ENCODE measurements at regions not wholly inside any gene's neighbourhood (a gene's known extent, or its start where the extent isn't known, plus 50 kb on each side); places are given as distances from the start of the nearest gene placed in this dataset.
"Not testable (repeated sequence)": the region's sequence is repeated elsewhere in the genome, so short reads cannot be mapped to it uniquely, and the experiment has no call there.

DNA sequence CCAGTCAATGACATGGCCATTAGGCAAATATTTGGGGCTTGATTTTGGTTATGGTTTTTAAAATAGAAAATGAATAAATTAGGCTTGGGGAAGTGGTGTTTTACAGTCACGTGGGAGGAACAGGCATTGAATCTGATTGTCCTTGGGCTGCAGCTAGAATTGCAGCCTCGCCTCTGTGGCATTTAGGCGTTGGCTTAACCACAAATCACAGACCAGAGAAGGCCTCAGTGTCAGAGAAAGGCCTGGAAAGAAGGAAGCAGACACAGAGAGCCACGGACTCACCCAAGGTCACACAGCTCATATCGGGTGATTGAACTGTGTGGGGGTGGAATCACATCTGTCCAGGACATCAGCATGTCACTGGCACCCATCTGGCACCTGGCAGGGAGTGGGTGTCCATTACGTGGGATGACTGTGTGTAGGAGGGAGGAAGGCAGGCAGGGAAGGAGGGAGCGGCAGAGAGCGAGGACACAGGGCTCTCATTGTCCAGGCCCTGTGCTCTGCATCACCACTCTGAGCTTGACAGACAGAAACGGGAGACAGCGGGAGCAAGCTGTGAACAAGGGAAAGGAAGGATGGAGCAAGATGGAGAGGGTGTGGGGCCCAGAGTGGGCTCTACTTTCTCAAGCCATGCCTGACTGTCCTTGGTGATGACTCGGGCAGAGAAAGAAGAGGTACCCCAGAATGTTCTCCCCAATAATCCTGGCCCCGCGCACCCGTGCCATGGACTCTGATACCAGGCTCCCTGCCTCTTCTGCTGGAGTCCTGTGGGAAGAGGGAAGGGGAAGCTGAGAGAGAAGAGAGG lies 186.4 kb downstream of the FAM43A start:
- no peak for DNase-seq (ENCODE audit: low read depth)
- in situ Hi-C loops (cut with HindIII; ENCODE audit: low pct_unique_long_range_greater_than_20kb, low sequenced_read_pairs), result no loop called here

- DNase-seq (ENCODE audit: low read depth), result no peak
- in situ Hi-C loops (cut with HindIII; ENCODE audit: low pct_unique_long_range_greater_than_20kb, low sequenced_read_pairs), result no loop called here
These were observed 186.9 kb downstream of the FAM43A start for GRCh38 chr3:194872669-194872977.

DNA sequence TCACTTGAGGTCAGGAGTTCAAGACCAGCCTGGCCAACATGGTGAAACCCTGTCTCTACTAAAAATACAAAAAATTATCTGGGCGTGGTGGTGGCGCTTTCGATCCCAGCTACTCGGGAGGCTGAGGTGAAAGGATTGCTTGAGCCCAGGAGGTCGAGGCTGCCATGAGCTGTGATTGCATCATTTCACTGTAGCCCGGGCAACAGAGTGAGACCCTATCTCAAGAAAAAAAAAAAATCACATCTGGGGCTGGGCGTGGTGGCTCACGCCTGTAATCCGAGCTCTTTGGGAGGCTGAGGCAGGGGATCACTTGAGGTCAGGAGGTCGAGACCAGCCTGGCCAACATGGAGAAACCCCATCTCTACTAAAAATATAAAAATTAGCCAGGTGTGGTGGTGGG lies 187.8 kb downstream of the FAM43A start:
- in situ Hi-C loops (cut with HindIII; ENCODE audit: low pct_unique_long_range_greater_than_20kb, low sequenced_read_pairs); DNase-seq (ENCODE audit: low read depth): not testable (repeated sequence)

- in situ Hi-C loops (cut with HindIII; ENCODE audit: low pct_unique_long_range_greater_than_20kb, low sequenced_read_pairs), result no loop called here
- no peak for DNase-seq (ENCODE audit: low read depth)
These were observed 188.5 kb downstream of the FAM43A start for GRCh38 chr3:194874206-194874605.

- no peak for DNase-seq (ENCODE audit: low read depth)
- in situ Hi-C loops (cut with HindIII; ENCODE audit: low pct_unique_long_range_greater_than_20kb, low sequenced_read_pairs), result no loop called here
These were observed 189.1 kb downstream of the FAM43A start for GRCh38 chr3:194874783-194875182.

DNA sequence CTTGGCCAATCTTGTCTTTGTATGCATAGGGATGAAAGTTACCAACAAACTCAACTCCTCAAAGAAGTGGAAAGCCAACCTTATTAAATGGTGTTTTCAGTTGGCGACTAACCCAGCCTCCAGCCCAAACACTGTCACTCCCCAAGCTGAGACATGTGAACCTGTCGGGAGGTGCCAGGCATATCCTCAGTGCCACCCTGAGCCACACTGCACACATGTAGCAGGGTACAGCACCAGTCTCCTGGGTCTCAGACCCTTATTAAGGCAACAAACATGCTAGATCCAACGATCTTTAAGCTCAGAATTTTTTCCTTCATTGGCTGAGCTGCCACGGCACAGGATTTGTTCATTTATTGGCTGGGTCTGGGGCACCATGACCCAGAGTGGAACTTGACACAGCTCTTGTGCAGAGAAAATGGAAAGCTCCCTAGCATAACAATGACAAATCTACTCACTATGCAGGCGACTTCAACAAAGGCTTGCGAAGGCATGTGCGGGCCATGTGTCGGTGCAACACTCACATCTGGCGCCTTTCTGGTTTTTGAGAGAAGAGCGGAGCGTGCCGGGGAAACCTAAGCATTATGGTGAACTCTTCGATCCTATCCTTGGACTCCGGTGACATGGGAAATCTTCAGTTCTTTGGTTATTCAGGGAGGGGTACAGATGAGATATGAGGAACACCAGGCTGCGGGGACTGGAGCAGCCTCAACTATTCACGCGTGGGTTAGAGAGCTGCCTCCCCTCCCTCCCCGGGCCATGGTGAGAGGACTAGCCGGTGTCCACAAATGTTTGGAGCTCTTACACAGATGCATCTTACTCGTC lies 190.1 kb downstream of the FAM43A start:
- DNase-seq (ENCODE audit: low read depth), result no peak
- in situ Hi-C loops (cut with HindIII; ENCODE audit: low pct_unique_long_range_greater_than_20kb, low sequenced_read_pairs), result no loop called here

GRCh38 chr3:194876403-194877095 lies 190.9 kb downstream of the FAM43A start:
- in situ Hi-C loops (cut with HindIII; ENCODE audit: low pct_unique_long_range_greater_than_20kb, low sequenced_read_pairs), result no loop called here
- DNase-seq (ENCODE audit: low read depth), result no peak

- in situ Hi-C loops (cut with HindIII; ENCODE audit: low pct_unique_long_range_greater_than_20kb, low sequenced_read_pairs), result no loop called here
These were observed 191.8 kb downstream of the FAM43A start for GRCh38 chr3:194877291-194878119.

DNA sequence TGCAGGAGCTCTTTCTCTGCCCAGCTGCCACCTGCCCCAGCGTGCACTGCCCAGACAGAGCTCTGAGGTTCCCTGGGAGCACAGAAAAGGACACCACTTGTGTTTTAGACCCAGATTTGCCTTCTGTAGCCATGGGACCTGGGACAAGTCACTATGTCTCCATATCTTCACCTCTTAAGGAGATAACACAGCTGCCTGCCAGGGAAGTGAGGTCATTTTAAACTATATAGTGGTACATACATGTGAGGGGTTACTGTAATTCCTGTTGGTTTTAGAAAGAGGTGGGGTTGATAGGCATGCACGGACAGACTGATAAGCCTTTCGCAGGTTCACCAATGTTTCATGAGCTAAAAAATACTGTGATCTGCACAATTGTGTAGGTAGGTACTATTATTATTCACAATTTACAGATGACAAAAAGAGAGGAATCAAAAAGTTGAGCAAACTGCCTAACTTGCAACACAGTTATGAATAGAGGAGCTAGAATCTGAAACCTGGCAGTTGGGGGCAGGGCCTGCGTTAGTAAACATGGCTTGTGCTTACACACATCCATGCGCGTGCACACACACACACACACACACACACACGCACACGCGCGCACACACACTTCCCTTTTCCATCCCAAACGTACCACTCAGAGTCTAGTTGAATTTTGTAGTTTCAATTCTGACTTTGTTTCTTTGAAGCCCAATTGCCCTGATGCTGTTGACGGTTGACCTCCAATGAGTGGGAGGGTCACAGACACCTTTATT lies 193.6 kb downstream of the FAM43A start:
- in situ Hi-C loops (cut with HindIII; ENCODE audit: low pct_unique_long_range_greater_than_20kb, low sequenced_read_pairs), result no loop called here
- no peak for DNase-seq (ENCODE audit: low read depth)

More at GRCh38 chr3:194877291-194878119, 191.8 kb downstream of the FAM43A start:
- no peak for DNase-seq (ENCODE audit: low read depth)

GRCh38 chr3:194879991-194880939 lies 194.6 kb downstream of the FAM43A start:
- no peak for DNase-seq (ENCODE audit: low read depth)
- in situ Hi-C loops (cut with HindIII; ENCODE audit: low pct_unique_long_range_greater_than_20kb, low sequenced_read_pairs), result no loop called here

GRCh38 chr3:194880940-194881925 lies 195.6 kb downstream of the FAM43A start:
- no peak for DNase-seq (ENCODE audit: low read depth)
- in situ Hi-C loops (cut with HindIII; ENCODE audit: low pct_unique_long_range_greater_than_20kb, low sequenced_read_pairs), result no loop called here

- in situ Hi-C loops (cut with HindIII; ENCODE audit: low pct_unique_long_range_greater_than_20kb, low sequenced_read_pairs), result no loop called here
- DNase-seq (ENCODE audit: low read depth), result no peak
These were observed 199.1 kb downstream of the FAM43A start for GRCh38 chr3:194884649-194885315.

- DNase-seq (ENCODE audit: low read depth), result no peak
- in situ Hi-C loops (cut with HindIII; ENCODE audit: low pct_unique_long_range_greater_than_20kb, low sequenced_read_pairs), result no loop called here
These were observed 200.1 kb downstream of the FAM43A start for GRCh38 chr3:194885766-194886165.

DNA sequence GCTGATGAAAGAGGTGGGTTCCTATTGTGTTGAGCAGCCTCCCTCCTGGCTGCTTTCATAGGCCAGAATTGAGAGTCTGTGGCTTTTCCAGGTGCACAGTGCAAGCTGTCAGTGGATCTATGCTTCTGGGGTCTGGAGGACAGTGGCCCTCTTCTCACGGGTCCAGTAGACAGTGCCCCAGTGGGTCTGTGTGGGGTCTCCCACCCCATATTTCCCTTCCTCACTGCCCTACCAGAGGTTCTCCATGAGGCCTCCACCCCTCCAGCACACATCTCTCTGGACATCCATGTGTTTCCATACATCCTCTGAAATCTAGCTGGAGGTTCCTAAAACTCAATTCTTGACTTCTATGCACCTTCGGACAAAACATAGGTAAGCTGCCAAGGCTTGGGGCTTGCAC lies 201.2 kb downstream of the FAM43A start:
- no peak for DNase-seq (ENCODE audit: low read depth)
- in situ Hi-C loops (cut with HindIII; ENCODE audit: low pct_unique_long_range_greater_than_20kb, low sequenced_read_pairs), result no loop called here

- DNase-seq (ENCODE audit: low read depth); in situ Hi-C loops (cut with HindIII; ENCODE audit: low pct_unique_long_range_greater_than_20kb, low sequenced_read_pairs): not testable (repeated sequence)
These were observed 202.4 kb downstream of the FAM43A start for GRCh38 chr3:194888062-194888461.
